Nucleus accumbens (tissue), 56 donors: ENCODE measurements at regions not wholly inside any gene's neighbourhood (a gene's known extent, or its start where the extent isn't known, plus 50 kb on each side); places are given as distances from the start of the nearest gene placed in this dataset.

Source experiments
- DNase-seq, 56 donors: peaks; one replicate each; lab custom pipeline; 2025; lab: John Stamatoyannopoulos, UW

DNA sequence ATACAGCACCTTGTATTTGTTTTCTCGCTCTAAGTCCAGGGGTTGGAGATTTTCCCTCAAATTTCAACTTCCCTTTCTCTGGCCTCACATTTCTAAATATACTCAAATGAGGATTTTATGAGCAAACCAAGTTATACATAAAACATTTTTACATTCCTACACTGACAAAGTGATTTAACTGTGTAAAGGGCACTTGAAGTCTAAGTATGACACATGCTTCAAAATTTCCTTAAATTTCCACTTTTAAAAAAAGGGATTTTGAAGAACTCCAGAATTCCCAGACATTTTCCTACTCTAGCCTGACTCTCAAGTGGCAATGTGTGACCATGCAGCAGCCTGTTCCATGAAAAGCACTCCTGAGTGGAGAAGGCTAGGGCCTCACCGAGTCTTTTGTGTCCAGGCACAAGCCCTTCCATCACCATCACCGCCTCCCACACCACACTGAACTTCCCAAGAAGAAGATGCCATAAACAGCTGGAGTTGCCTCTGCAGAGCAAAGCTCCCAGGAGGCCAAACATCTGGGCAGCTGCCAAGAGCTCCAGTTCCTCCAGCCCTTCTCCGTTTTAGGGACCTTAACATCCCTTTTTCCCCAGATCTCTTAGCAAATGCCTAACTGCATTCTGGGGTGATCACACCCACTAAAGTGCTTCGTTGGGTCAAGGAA lies 68.9 kb downstream of the NCR2 start:
- no peak for DNase-seq

DNA sequence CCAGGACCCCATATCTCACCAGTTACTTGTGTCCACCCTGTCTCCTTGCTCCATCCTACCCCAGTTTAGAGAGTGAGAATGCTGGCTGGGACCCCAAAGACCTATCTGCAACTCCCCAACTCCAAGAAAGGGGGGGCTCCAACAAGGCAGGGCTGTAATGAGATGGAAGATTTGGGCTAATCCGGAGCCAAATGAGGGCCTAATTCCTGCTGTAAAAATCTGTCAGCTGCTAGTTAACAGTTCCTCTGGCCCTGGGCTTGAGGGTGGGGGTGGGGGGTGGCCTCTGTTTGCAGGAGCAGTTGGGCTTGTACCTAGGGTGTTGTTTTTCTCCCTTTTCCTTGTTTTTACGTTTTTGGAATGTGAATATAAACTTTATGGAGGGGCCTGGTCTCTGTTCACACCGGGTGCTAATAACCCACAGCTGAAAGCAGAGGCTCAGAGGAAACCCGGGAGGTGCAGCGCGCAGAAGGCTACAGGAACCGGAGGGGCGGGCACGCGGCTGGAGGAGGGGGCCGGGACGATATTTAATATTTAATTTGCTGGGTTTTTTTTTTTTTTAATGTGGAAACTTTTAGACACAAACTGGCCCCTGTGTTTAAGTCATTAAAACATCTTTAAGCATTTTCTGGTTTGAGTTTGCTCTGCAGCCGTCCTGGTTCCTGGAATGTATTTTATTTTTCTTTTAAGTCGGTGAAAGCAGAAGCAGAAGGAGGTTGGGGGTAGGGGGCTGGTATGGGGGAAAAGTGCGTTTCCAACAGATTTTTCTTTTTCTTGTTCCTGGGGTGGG lies 70.7 kb downstream of the NCR2 start:
- DNase-seq, result no peak

DNA sequence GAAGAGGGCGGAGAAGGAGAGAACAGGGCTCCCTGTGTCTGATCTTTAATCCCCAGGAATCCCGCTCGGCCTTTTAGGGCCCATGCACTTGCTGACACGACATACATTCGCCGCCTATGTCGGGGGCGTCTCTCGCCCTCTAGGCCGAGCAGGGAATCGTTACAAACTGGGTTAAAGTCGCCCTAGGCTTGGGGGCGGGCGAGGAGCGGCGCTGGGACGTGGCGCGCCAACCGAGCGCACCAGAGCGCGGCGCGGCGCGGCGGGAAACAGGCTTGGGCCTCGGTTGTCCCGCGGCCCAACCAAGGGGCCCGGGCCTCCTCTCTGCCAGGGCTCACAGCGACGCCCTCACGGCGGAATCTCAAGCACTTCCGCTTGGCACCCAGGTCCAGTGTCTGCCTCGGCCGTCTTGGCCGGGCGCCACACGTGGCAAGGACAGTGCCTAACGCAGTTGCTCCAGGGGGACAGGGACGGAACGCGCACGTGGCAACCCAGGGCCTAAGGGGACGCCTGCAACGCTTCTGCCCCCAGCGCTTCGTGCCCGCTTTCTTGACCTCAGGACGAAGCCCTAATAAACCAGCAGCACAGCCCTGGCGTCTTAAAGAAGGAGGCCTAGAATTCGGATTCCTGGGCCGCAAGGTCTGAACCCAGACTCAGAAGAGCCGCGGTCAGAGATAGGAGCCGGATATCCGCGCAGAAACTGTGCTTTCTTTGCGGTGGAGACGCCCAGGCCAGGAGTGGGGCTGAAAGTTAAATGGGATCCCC lies 71.5 kb downstream of the NCR2 start:
- DNase-seq, result no peak

DNA sequence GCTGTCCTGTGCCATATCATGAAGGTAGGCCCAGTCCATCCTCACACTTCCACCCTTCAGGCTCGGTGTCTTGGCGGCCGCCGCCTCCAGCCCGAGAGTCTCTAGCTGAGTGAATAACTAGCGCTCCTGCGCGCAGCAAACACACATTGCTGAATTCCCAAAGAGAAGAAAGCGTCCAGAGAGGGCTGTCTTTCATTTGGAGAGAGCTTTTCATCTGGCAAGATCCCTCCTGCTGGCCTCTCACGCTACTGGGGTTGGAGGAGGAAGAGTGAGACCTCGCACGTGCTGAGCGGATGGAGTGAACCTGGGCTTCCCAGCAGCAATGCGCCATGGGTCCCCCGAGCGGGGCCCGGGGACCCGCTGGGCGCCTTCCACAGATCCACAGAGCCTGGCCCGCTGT lies 73.2 kb downstream of the NCR2 start:
- no peak for DNase-seq

DNA sequence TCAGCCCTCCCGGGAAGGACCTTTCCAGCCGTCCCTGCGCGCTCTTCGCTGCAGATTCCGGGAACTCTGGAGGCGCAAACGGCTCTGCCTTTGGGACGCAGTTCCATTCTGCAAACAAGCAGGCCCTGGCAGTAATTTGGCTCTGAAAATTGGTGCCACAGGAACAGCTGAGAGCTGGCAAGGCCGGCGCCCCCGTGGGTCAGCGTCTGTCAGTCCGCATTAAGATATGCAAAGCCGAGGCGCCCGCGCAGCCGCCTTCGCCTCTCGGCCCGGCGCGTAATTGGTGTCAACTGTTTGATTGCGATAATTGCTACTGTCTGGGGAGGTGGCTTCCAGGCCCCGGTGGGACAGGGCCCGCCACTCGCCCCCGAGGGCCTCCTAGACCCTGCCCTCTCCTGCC lies 73.6 kb downstream of the NCR2 start:
- no peak for DNase-seq

DNA sequence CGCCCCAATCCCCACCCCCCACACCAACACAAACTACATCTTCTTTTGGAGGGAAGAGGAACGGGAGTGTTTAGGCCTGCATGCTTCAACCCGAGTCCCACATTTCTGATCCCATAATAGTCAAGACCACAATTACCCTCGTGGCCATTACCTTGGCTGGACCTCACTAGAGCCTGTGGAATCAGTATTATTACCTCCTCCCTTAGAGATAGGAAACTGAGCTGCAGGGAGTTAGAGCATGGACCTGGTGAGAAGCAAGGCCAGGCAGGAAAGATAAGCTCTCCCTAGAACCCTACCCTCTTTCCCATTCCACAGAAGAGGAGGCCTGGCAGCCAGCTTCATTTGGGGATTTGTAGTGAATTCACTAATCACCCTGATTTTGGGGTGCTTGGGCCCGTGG lies 74.1 kb downstream of the NCR2 start:
- DNase-seq, result no peak

DNA sequence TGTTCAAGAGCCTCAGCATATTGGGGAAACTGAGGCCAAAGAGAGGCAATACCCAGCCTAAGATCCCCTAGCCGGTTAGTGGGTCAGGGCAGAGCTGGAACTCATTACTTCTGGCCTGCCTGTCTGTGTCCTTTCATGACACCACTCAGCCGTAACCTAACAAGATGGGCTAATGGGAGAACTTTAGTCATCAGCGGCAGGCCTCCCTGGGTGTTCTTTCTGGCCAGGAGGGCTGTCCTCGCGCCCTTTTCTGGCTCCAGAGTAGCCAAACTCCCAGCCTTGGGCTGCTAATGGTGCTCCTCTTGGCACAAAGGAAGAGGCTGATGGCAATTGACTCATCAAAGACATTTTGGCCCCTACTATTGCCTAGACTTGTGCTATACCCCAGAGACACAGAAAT lies 76.6 kb downstream of the NCR2 start:
- DNase-seq, result no peak

DNA sequence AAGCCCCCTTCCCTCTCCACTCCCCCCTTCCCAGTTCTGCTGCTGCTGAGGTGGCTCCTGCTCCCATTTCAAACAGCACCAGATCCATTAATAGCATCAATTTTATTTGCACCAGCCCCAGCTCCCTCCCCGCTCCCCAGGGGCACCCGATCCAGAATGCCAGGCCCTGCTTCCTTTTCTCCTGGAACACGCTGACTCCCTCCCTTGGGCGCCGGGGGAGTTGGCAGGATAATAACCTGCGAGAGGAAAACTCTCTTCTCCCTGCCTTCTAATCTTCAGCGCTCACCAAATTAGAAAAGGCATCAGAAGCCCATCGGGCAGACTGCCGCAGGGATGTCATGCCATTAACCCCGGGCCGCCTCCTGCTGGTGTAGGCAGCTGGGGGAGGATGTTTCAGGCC lies 77.8 kb downstream of the NCR2 start:
- peak in 3 of 56 donors; percentile 10 to 18 (median 12) for DNase-seq

DNA sequence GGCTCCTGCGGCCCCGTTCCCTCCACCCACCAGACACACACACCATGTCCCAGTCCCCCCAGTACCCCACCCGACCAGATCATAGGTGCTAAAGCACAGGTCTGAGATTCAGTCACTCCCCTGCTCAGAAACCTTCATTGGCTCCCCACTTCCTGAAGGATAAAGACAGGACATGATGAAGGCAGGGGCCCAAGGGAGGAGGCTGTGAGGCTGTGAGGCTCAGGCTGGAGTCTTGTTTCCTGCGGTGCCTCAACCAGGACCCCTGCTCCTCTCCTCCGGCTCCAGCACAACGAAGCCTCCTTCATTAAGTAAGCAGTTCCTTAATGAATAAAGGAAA lies 81.1 kb downstream of the NCR2 start:
- no peak for DNase-seq

DNA sequence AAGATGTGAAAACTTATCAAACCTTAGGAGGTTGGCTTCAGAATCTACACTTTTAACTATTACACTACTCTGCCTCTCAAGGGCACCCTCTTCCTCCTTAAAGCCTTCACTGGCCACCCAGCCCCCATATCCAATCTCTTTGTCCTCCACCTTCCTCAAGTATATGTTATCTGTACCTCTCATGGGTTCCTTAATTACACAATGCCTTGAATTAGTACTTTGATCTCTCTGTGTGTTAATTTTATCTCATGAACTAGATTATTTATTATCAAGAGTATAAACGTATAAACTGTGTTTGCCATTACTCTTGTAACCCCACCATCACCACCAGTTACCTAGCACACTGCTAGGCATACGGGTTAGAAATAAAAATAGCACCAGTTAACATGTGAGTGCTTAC lies 83.3 kb downstream of the NCR2 start:
- no peak for DNase-seq

DNA sequence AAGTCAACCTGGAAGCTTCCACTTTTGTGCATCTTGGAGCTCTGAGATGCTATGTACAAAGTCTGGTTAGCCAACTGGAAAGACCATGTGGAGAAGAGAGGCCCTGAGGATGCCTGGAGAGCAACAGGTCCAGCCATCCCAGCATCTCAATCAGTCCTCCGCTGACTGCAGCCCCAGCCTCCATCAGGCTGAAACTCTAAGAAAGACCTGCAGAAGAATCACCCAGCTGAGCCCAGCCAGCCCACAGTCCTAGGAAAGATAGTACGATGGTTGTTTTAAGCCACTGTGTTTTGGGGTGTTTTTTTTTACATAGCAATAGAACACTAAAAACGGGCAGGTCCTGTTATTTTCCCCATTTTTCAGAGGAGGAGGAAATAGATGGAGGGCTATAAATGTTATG lies 84.0 kb downstream of the NCR2 start:
- DNase-seq, result no peak

DNA sequence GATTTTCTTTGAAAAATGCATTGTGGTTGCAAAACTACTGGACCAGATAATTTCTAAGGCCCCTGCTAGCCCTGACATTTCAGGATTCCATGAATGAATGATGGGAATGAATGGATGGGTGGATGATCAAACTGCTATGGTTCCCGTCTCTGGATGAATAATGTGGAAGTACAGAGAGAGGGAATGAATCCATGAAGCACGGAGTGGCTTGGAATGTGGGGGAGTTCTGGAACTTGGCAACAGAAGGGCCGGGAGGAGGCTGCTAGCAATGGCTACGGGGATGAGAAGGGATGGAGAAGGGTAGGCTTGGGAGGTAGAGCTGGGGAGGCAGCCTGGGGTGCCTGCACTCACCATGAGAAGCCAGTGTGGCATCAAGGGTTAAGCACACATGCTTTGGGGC lies 84.8 kb downstream of the NCR2 start:
- DNase-seq, result no peak

DNA sequence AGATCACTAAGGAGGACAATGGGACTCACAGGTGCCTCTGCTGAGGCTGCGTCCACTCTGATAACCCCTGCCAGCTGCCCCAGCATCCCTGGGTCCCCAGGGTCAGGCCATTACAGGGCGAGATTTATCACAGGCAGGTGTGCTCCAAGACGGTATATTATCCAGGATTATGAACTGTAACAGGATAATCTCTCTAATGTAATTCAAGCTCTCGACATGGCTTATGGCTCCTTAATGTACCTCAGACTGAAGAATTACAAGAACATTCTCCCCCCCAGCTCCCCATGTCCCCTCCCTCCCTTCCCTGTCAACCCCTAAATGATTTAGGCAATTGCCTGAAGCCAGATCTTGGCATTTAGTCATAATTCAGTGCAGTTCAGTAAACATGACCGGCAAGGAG lies 86.8 kb downstream of the NCR2 start:
- DNase-seq, result no peak

DNA sequence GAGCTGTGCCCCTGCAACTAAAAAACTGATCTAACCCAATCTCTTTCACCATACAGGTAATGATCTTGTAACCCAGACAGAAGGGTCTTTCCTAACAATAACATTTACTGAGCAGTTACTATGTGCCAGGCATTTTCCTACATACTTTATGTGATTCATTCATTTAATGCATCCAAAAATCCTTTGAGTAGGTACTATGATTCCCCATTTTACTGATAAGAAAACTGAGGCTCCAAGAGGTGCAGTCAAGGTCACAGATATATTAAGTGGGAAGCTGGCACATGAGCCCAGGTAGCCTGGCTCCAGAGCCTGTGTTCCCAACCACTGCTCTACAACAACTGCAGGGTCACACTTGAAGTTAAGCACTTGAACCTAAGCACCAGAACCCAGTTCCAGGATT lies 87.6 kb downstream of the NCR2 start:
- no peak for DNase-seq

DNA sequence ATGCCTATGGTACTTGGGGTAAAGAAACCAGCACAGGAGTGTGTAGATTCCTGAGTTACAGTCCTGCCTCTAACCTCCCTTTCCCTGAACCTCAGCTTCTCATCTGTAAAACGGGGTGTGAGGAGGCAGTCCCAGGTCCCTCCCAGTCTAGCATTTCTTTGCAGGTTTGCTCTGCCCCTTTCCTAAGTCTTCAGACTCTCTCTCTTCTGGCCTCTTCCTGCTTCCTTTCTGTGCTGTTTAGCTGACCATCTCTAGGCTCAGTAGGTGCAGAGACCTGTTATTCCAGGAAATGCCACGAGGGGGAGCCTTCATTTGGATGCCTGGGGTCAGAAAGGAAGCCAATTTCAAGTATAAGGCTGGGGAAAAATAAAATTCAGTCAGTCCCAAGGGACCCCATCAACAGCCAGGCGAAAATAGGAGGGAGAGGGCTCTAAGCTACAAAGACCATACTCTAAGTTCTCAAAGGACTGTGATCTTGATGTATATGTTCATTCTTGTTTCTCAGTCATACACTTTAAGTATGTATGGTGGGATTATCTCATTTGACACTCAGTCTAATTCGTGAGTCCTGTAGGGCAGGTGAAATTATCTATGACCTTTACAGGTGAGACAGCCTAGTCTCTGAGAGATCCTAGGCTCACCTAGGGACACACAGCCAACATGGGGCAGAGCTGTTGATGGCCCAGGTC lies 89.1 kb downstream of the NCR2 start:
- DNase-seq, result peak in 51 of 56 donors; percentile 22 to 92 (median 61)

DNA sequence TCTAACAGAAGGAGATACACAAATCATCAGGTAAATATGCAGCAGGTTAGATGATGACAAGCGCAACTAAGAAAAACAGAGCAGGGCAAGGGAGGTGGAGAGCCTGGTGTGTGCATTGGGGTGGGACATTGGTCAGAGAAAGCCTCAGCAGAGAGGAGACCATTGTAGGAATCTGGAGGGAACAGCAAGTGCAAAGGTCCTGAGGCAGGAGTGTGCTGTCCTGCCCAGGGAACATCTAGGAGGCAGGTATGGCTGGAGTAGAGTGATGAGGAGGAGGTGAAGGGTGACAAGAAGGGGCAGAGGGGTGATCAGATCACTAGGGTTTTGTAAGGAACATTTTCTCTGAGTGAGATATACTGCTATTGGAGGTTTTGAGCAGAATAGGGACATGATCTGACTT lies 90.1 kb downstream of the NCR2 start:
- DNase-seq, result no peak

DNA sequence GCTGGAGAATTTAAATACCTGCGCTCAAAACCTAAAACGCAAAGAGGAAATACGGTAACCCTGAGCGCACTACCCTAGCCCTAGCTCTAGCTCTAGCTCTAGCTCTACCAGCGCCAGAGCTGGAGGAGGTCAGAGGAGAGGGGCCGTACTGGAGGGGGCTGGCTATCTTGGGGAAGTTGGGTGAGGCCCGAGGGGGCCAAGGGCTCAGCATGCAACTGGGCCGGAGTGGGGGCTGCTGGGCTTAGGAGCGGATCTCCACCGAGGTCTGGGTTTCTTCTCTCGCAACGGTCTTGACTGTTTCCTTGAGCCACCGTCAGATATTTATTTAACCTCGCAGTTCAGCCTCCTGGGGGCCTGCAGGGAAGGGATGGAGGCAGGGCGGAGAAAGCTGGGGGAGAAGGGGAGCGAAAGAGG lies 91.0 kb downstream of the NCR2 start:
- DNase-seq, result no peak

DNA sequence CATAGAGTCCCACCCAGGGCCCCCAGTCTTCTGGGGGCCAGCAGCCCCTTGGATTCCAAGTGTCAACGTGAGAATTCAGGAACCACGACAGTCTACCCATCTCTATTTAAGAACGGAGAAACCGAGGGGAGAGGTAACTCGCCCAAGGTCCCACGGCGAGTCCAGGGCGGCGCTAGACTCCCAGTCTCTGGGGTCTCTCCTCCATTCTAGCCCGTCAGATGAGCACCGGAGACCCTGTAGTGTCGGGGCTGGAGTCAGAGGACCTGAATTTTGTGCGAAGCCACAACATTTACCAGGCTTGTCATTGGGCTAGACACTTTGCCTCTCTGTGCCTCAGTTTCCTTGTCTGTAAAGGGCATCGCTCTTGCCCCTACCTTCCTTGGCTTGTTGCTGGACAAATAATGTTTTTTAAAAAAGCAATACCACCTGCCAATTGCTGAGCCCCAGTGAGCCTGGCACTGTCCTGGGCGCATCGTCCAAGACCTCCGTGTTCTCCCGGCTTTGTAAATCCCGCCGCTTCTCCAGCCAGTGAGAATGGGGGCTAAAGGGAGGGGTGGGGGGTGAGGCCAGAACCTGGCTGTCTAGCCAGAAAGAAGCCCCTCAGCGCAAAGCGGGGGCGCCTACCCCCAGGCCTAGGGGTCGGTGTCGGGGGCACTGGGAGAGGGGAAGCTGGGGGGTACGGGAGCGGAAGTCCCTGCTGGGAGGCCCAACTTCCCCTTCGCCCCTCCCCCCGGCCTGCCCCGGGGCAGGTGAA lies 91.7 kb downstream of the NCR2 start:
- peak in 2 of 56 donors; percentile 28 to 34 for DNase-seq

DNA sequence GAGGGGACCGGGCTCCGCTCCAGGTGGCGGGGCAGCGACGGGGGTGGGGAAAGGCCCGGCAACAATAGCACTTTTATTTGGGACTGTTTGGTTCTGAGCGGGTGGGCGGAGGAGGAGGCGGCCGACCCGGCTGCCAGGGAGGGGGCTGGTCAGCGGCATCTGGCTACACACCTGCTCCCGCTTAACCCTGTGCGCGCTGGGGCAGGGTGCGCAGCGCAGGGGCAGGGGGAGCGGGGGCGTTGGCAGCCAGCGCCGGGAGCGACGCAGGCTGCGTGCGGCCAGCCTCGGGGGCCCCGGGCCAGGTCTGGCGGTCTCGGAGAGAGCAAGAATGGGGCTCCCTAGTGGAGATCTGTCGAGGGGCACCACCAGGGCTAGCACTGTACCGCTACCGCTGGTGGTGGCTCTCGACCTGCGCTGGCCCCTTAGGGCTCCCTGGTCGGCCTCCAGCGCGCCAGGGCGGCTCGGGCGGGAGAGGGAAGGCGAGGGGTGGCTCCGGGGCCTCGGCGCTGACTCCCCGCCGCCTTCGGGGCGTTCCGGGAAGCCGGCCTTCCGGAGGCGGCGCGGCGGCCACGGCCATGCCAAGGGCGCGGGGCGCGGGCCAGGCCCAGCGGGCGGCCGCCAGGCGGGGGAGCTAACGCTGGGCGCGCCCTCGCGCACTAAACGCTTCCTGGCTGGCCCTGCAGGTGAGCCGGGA lies 92.4 kb downstream of the NCR2 start:
- DNase-seq, result peak in 30 of 56 donors; percentile 18 to 77 (median 44)
